Skeletal muscle satellite cell (primary cell): ENCODE measurements at regions not wholly inside any gene's neighbourhood (a gene's known extent, or its start where the extent isn't known, plus 50 kb on each side); places are given as distances from the start of the nearest gene placed in this dataset.

ENCODE experiments used
- H3K27me3 ChIP-seq: 2 replicates; pipeline ENCODE4 v1.7.0; 2013; ENCODE audit warnings: low read length; ENCODE audit not compliant: control insufficient read depth, insufficient read depth
- H3K36me3 ChIP-seq: 2 replicates; pipeline ENCODE4 v1.7.0; 2013; ENCODE audit warnings: mild to moderate bottlenecking, control low read depth, low read length; ENCODE audit not compliant: insufficient read depth
- H3K4me1 ChIP-seq: 2 replicates; pipeline ENCODE4 v1.7.0; 2013; ENCODE audit warnings: low read length; ENCODE audit not compliant: control insufficient read depth, insufficient read depth
- H3K4me2 ChIP-seq: 2 replicates; pipeline ENCODE4 v1.7.0; 2013; ENCODE audit warnings: mild to moderate bottlenecking, low read length
- H3K4me3 ChIP-seq: 2 replicates; pipeline ENCODE4 v1.7.0; 2013; ENCODE audit warnings: low read length
- H3K9ac ChIP-seq: 2 replicates; pipeline ENCODE4 v1.7.0; 2013; ENCODE audit warnings: mild to moderate bottlenecking, low read depth, low read length, moderate library complexity
- H3K9me3 ChIP-seq: replicated peaks from 2 replicates; pipeline ENCODE4 v1.7.0; 2013; ENCODE audit warnings: mild to moderate bottlenecking, control low read depth, low read length

GRCh38 chr13:74979703-74980102 is 502.3 kb downstream of the TBC1D4 start:
- H3K36me3 ChIP-seq, result no peaks in the 10 kb centered on the region
- no peak overlapping the region for H3K9ac ChIP-seq
- no peak overlapping the region for H3K4me2 ChIP-seq
- peaks cover 4% of the 10 kb centered on the region for H3K4me1 ChIP-seq
- H3K27me3 ChIP-seq, result no peaks in the 10 kb centered on the region
- no peaks in the 10 kb centered on the region for H3K9me3 ChIP-seq
- H3K4me3 ChIP-seq, result no peak overlapping the region

- Histone ChIP-seq H3K27me3 (no peaks in the 10 kb centered on the region), H3K9me3 (no peaks in the 10 kb centered on the region), H3K4me2 (no peak overlapping the region), H3K36me3 (no peaks in the 10 kb centered on the region), H3K4me1 (peaks cover 4% of the 10 kb centered on the region), H3K4me3 (no peak overlapping the region), H3K9ac (no peak overlapping the region)
Observed at GRCh38 chr13:74978591-74978990, 503.4 kb downstream of the TBC1D4 start.

DNA sequence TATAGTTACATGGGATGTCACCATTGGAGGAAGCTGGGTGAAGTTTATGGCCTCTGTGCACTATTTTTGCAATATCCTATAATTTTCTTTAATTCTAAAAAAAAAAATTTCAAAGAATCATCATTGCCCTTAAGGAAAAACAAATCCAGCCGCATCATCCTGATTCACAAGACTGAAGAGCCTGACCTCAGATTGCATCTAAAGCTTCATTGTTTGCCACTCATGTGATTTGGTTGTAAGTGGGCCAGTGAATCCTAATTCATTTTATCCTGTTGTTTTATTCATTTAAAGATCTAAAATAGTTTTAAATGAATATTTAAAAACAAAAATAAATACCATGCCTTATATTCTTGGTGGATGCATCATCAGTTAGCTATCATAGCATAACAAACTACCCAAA is 504.5 kb downstream of the TBC1D4 start:
- peaks cover 4% of the 10 kb centered on the region for H3K4me1 ChIP-seq
- H3K27me3 ChIP-seq, result no peaks in the 10 kb centered on the region
- H3K9ac ChIP-seq, result no peak overlapping the region
- H3K4me2 ChIP-seq, result no peak overlapping the region
- H3K36me3 ChIP-seq, result no peaks in the 10 kb centered on the region
- H3K9me3 ChIP-seq, result no peaks in the 10 kb centered on the region
- no peak overlapping the region for H3K4me3 ChIP-seq

- no peaks in the 10 kb centered on the region for H3K9me3 ChIP-seq
- H3K9ac ChIP-seq, result no peak overlapping the region
- H3K27me3 ChIP-seq, result no peaks in the 10 kb centered on the region
Observed at GRCh38 chr13:74975111-74975510, 506.9 kb downstream of the TBC1D4 start.

DNA sequence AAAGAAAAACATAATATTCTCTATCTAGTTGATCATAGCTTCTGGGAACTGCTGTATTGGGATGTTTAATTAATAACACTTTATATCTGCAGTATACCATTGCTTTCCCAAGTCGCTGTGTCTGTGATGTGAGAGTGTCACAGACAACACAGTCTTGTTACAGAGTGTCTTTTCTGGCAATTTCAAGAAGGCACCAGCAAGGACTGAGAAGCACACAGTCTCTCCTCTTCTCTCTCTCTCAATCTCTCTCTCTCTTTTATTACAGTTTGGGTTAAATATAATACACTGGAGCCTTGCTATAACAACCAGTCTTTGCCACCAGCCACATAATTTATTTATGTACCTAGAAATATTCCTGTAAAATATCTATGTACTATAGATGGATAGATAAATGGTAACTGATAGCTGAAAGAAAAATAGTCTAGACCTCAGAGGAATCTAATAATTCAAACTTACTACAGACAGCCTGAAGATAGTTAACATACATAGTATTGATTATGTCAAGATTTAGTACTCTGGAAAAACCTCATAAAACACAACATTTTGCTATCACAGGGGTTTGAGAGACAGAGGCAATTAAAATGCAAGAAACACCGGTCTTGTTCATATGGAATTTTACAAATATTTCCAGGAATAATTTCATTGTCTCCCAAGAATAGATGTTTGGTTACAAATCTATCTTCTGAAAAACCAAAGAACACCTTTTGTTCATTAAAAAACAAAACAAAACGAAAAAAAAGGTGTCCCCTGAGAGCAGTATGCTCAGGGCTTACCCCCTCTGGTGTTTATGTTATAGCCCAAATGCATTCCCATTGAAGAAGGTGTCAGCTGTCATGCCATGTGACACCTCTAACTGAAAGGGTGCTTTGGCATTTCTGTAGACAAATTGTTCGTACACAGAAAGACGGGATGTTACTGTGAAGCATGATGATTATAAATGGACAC is 507.8 kb downstream of the TBC1D4 start:
- Histone ChIP-seq H3K36me3 (no peaks in the 10 kb centered on the region), H3K4me3 (no peak overlapping the region), H3K27me3 (no peaks in the 10 kb centered on the region), H3K9ac (no peak overlapping the region), H3K9me3 (no peaks in the 10 kb centered on the region), H3K4me1 (peaks cover 4% of the 10 kb centered on the region), H3K4me2 (no peak overlapping the region)

More at GRCh38 chr13:74975111-74975510, 506.9 kb downstream of the TBC1D4 start:
- Histone ChIP-seq H3K4me2 (no peak overlapping the region), H3K4me3 (no peak overlapping the region), H3K4me1 (peaks cover 4% of the 10 kb centered on the region), H3K36me3 (no peaks in the 10 kb centered on the region)

GRCh38 chr13:74969419-74969818 is 512.5 kb downstream of the TBC1D4 start:
- Histone ChIP-seq H3K4me3 (no peak overlapping the region), H3K4me2 (no peak overlapping the region), H3K9me3 (no peaks in the 10 kb centered on the region), H3K36me3 (no peaks in the 10 kb centered on the region), H3K9ac (no peak overlapping the region), H3K4me1 (no peaks in the 10 kb centered on the region), H3K27me3 (no peaks in the 10 kb centered on the region)

GRCh38 chr13:74966814-74967424 is 515.0 kb downstream of the TBC1D4 start:
- Histone ChIP-seq H3K4me2 (no peak overlapping the region), H3K36me3 (no peaks in the 10 kb centered on the region), H3K9ac (no peak overlapping the region), H3K4me1 (no peaks in the 10 kb centered on the region), H3K27me3 (no peaks in the 10 kb centered on the region), H3K4me3 (no peak overlapping the region), H3K9me3 (no peaks in the 10 kb centered on the region)

DNA sequence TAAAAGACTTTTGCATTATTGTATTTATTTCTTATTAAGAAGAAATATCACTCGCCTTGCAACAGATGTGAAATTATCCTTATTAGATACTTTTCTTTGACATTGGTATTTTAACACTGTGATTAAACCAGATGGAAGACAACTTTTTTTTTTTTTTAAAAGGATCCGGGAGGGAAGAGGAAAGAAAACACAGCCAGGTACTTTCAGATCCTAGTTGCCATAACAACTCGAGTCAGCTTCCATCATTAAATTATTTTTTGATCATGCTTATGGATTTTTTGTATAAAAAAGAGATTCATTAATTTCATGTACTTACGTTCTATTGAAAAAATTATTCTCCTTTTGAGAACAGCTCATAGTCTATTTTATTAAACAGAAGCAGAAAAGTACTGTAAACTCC is 515.7 kb downstream of the TBC1D4 start:
- Histone ChIP-seq H3K9ac (no peak overlapping the region), H3K4me2 (no peak overlapping the region), H3K4me1 (no peaks in the 10 kb centered on the region), H3K27me3 (no peaks in the 10 kb centered on the region), H3K4me3 (no peak overlapping the region), H3K9me3 (no peaks in the 10 kb centered on the region), H3K36me3 (no peaks in the 10 kb centered on the region)

GRCh38 chr13:74945637-74946036 is 536.3 kb downstream of the TBC1D4 start:
- no peak overlapping the region for H3K4me2 ChIP-seq
- no peaks in the 10 kb centered on the region for H3K9me3 ChIP-seq

DNA sequence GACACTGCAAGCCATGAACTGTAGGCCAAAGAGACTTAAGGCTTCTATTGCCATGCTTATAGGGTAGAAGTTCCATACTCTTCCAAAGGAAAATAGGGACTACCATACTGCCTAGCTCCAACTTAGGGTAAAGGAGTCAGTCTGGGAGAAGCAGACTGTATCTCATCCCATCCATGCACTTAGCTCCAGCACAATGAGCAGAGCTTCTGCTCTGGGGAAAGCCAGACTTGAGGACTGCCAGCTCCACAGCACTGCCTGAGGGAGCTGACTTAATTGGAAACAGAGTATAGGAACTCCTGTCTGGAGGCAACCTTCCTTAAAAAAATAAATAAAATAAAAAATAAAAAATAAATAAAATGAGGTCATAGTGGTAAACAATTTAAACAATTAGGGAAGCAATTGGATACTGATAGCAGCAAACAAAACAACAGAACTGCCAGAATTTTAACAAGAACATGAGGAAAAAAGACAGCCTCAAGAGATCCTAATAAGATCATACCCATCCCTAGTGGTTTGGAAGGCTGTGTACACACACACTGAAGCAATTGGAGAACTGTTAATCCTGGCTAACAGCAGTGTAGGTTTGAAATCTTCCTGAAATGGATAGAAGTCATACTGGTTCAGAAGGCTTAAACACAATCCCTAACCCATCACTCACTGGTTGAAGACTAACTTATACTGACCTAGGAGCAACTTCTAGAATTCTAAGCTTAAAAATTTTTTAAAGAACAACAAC is 550.1 kb downstream of the TBC1D4 start:
- Histone ChIP-seq H3K36me3 (no peaks in the 10 kb centered on the region), H3K4me2 (no peak overlapping the region), H3K9me3 (no peaks in the 10 kb centered on the region), H3K9ac (no peak overlapping the region), H3K27me3 (no peaks in the 10 kb centered on the region), H3K4me3 (no peak overlapping the region), H3K4me1 (peaks cover 25% of the 10 kb centered on the region)

More at GRCh38 chr13:74945637-74946036, 536.3 kb downstream of the TBC1D4 start:
- no peaks in the 10 kb centered on the region for H3K4me1 ChIP-seq
- H3K9ac ChIP-seq, result no peak overlapping the region
- H3K36me3 ChIP-seq, result no peaks in the 10 kb centered on the region
- H3K27me3 ChIP-seq, result no peaks in the 10 kb centered on the region
- H3K4me3 ChIP-seq, result no peak overlapping the region

GRCh38 chr13:74930402-74931165 is 551.4 kb downstream of the TBC1D4 start:
- Histone ChIP-seq H3K4me2 (peak overlapping the region; percentile 15), H3K4me3 (no peak overlapping the region), H3K4me1 (peaks cover 25% of the 10 kb centered on the region), H3K27me3 (no peaks in the 10 kb centered on the region), H3K9me3 (no peaks in the 10 kb centered on the region), H3K9ac (no peak overlapping the region), H3K36me3 (no peaks in the 10 kb centered on the region)
